Adrenal gland (tissue), 5 donors: ENCODE measurements at regions not wholly inside any gene's neighbourhood (a gene's known extent, or its start where the extent isn't known, plus 50 kb on each side); places are given as distances from the start of the nearest gene placed in this dataset.

Experiments
- CTCF ChIP-seq, 6 experiments: fragments of 450-650 bp in 4 of 6; fragments of 200-600 bp in 2 of 6; sonication (generic) in 1 of 6; IDR thresholded peaks; 1 replicate in 5 of 6; 2 replicates in 1 of 6; pipeline versions ENCODE4 v1.5.1 to v1.8.0; 2016 to 2021; ENCODE audit warnings: antibody characterized with exemption in 6 of 6, mild to moderate bottlenecking in 2 of 6, moderate library complexity in 1 of 6
- POLR2A ChIP-seq, 2 donors: fragments of 450-650 bp; IDR thresholded peaks; one replicate each; pipeline ENCODE4 v1.6.1; 2017; ENCODE audit warnings: antibody characterized with exemption in 2 of 2, mild to moderate bottlenecking in 2 of 2, moderate library complexity in 1 of 2
- donor health status: DM: no; HTN: no; CAD: no.

- no peak for TF ChIP-seq CTCF (IDR thresholded peaks at IDR 0.05)
- TF ChIP-seq POLR2A (IDR thresholded peaks at IDR 0.05) = no peak
Observed at GRCh38 chr18:7366597-7366996, 135.7 kb downstream of the LRRC30 start.
